GM21528 (cell line): ENCODE measurements at regions not wholly inside any gene's neighbourhood (a gene's known extent, or its start where the extent isn't known, plus 50 kb on each side); places are given as distances from the start of the nearest gene placed in this dataset.

Source experiments
- ATAC-seq: cut with Tn5 transposase; IDR thresholded peaks from one replicate; pipeline ENCODE4 v1.9.1; 2021; ENCODE audit warnings: mild to moderate bottlenecking, moderate library complexity; ENCODE audit not compliant: unreplicated experiment, low FRiP score

DNA sequence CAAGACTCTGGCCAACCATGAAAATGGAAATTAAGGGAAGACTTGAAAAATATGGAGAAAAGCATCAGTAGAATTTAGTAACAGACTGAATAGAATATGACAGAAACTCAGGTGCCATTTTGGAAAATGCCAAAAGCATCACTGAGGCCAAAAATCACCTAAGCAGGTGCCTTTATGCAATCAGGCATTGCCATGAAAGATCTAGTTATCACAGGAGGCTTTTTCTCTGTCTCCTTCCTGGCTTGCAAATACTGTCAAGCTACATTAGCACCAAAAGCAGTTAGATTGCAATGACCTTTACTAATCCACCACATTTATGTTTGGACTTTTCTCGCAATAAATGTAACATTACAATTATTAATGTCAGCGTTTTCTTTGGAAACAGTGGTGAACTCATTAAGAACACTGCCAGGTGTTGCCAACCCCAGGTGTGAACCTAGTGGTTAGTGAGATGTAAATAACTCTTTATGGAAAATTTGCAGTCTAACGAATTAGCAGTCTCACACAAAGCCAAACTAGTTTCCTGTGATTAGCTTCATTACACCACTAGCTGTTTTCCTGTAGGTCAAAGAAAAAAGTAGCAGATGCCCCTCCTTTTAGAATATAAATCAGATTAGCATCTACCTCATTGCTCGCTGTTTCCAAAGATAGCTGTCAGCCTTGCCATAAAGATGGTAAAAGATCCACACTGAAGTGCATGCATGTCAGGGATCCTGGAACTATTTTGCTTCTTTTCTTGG lies 1568.4 kb upstream of the TENM3 start:
- ATAC-seq: no peak

- no peak for ATAC-seq
These were observed 1567.9 kb upstream of the TENM3 start for GRCh38 chr4:180675359-180675650.

GRCh38 chr4:180680305-180680704 lies 1562.9 kb upstream of the TENM3 start:
- ATAC-seq: no peak

DNA sequence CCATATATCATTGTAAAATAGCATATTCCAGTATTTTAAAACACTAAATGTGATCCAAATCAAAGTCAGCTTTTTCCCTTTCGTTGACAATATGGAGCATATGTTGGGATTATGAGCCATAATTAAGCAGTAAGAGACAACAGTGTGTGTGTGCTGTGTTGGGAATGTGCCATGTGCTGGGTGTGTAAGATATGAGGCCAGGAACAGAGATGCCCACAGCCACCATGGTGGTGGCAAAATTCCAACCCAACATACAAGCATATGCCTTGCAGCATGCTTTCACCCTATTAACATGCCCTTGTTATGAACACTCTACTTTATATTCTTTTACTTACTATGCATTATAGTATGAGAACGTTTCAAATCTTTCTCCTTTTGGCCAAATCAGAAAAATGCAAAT lies 1560.4 kb upstream of the TENM3 start:
- ATAC-seq: no peak

DNA sequence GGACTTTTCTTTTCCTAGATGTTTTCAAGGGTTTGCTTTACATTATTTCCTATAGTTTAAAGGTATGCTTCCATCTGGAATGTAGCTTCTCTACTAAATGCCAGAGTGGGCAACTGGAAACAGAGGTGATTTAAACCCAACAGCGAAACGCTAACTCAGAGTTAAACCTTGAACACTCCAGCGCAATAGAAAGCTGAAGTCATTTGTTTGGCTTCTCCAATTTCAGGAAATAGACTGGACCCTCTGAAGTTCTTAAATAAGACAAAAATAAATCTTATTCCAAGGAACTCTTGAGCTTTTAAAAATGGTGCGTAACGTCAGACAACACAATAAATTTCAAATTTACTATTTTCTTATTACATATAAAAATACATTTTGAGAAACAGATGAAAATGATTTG lies 1560.0 kb upstream of the TENM3 start:
- no peak for ATAC-seq

DNA sequence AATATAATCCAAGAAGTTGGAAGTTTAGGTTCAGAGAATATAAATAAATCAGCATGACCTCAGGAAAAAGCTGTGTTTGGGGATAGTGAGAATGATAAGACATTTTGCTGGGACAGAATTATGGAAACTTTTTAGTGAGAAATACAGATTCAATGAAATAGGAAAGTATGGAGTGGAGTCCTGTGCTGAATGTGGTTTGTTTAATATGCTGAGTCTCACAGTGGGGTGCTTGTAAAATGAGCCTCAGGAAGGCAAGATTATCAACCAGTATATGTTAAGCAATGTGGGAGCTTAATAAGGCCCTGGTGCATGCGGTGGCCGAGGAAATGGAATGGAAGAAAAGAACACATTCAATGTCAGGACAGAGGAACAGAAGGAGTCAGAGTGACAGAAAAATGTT lies 1554.7 kb upstream of the TENM3 start:
- no peak for ATAC-seq

DNA sequence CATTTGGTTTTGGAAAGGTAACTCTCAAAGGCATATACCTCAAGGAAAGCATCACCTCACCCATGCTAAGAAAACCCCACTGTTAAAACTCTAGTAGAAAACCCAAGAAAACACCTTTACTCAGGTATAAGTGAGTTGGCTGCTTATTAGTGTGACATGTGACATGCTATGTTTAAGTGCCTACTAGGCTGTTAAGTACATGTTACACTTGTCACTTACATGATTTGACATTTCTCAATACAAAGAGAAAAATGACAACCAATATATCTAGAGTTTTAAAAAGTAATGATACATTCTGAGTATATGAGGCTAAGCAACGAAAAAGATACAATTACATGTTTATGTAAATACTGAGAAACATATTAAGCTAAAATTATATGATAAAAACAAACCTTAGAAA lies 1548.3 kb upstream of the TENM3 start:
- no peak for ATAC-seq

DNA sequence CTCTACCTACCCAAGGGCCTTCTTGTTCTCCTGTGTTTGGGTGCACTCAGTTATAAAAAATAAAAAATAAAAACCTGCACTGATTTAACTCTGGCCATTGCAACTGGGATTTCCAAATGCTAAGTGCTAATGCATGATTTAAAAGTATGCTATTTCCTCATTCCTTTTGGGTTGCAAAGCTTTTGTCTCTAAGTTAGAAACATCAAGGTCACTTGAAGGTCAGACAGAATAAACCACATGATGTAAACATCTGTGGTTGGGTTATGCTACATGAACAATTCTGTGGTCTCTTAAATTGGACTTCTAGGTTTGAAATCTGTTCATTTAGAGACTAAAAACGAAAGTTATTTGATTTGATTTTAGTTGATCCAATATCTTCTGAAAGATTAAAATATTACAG lies 1547.4 kb upstream of the TENM3 start:
- ATAC-seq: no peak

GRCh38 chr4:180696460-180697092 lies 1546.6 kb upstream of the TENM3 start:
- no peak for ATAC-seq

DNA sequence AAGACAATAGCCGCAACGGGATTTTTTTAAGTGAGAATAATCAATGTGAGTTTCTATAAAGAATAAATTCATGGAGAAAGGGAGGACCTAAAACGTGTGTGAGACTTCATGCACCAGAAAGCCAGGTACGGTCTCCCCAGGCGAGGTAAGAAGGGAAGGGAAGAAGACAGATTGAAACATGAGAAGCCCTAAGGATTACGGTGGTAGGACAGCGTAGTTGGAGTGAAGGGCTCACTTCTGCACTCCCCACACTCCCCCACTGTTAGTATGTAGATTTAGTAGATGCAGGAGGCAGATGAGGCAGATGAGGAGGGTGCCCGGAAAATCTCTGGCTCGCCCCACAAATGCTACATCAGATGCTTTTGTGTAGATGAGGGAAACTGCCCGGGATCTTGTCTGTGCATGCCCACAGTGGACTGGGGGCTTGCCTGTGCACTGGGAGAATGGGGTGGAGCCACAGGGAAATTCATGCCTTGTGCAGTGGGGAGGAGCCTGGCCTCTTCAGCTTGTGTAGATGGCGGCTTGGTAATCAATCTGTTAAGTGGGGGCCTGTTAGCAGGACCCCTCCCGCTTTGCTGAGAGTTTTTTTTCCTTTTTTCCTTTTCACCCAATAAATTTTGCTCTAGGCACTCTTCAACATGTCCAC lies 1544.5 kb upstream of the TENM3 start:
- ATAC-seq: no peak

- no peak for ATAC-seq
These were observed 1536.4 kb upstream of the TENM3 start for GRCh38 chr4:180706766-180707165.

- ATAC-seq: no peak
These were observed 1532.4 kb upstream of the TENM3 start for GRCh38 chr4:180710628-180711337.

- ATAC-seq: no peak
These were observed 1525.7 kb upstream of the TENM3 start for GRCh38 chr4:180717451-180718033.

- no peak for ATAC-seq
These were observed 1521.8 kb upstream of the TENM3 start for GRCh38 chr4:180721356-180721755.

DNA sequence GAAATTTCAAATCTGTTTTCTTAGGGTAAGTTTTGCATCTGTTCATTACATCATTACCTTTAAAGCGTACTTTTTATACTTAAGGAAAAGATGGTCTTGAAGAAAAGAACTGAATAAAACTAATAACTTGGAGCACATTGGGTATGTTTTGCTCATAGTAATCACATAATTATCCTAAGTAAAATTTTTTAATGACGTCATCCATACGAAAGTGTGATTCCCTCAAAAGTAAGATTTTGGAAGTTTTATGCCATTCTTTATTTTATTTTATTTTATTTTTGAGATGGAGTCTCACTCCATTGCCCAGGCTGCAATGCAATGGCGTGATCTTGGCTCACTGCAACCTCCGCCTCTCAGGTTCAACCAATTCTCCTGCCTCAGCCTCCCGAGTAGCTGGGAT lies 1516.6 kb upstream of the TENM3 start:
- no peak for ATAC-seq

GRCh38 chr4:180727478-180727877 lies 1515.7 kb upstream of the TENM3 start:
- ATAC-seq: no peak

GRCh38 chr4:180734753-180735432 lies 1508.3 kb upstream of the TENM3 start:
- no peak for ATAC-seq

GRCh38 chr4:180741703-180742102 lies 1501.5 kb upstream of the TENM3 start:
- ATAC-seq: no peak

DNA sequence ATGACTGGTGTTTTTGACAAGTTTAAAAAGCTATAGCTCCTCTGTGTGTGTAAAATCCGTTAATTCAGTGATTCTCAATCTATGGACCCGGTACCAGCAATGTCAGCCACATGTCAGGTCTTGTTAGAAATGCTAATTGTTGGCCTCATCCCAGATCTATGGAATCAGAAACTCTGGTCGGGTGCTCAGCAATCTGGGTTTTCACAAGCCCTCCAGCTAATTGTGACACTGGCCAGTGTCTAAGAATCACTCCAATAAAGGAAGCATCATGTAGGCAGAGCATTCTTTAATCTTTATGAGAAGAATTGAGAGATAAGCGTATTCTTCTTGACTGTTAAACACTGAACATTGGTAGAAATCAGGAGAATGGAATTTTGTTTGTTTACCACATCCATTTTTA lies 1498.2 kb upstream of the TENM3 start:
- ATAC-seq: no peak

- no peak for ATAC-seq
These were observed 1492.2 kb upstream of the TENM3 start for GRCh38 chr4:180751009-180751408.

GRCh38 chr4:180757927-180758326 lies 1485.3 kb upstream of the TENM3 start:
- no peak for ATAC-seq
